ENCODE measurements at regions not wholly inside any gene's neighbourhood (a gene's known extent, or its start where the extent isn't known, plus 50 kb on each side); places are given as distances from the start of the nearest gene placed in this dataset.

- TF ChIP-seq POLR2AphosphoS5 (IDR thresholded peaks at IDR 0.05), result no peak
- TF ChIP-seq, protein P1, sequence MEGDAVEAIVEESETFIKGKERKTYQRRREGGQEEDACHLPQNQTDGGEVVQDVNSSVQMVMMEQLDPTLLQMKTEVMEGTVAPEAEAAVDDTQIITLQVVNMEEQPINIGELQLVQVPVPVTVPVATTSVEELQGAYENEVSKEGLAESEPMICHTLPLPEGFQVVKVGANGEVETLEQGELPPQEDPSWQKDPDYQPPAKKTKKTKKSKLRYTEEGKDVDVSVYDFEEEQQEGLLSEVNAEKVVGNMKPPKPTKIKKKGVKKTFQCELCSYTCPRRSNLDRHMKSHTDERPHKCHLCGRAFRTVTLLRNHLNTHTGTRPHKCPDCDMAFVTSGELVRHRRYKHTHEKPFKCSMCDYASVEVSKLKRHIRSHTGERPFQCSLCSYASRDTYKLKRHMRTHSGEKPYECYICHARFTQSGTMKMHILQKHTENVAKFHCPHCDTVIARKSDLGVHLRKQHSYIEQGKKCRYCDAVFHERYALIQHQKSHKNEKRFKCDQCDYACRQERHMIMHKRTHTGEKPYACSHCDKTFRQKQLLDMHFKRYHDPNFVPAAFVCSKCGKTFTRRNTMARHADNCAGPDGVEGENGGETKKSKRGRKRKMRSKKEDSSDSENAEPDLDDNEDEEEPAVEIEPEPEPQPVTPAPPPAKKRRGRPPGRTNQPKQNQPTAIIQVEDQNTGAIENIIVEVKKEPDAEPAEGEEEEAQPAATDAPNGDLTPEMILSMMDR (IDR thresholded peaks at IDR 0.05), result no peak
Measured at GRCh38 chr21:45340515-45340914, 52.8 kb upstream of the POFUT2 start.

Measured in prostate gland (tissue), 2 donors.